ENCODE measurements at regions not wholly inside any gene's neighbourhood (a gene's known extent, or its start where the extent isn't known, plus 50 kb on each side); places are given as distances from the start of the nearest gene placed in this dataset.

- FAIRE-seq: no peak
- no peak for DNase-seq (ENCODE audit: insufficient read length, low spot score)
- no peak for TF ChIP-seq SPI1 (IDR thresholded peaks at IDR 0.05; ENCODE audit: low read depth, low read length)
- TF ChIP-seq TAF1 (IDR thresholded peaks at IDR 0.05; ENCODE audit: low read depth, low read length): no peak
- TF ChIP-seq POLR2AphosphoS5 (IDR thresholded peaks at IDR 0.05; ENCODE audit: low read depth, low read length): no peak
- no peak for TF ChIP-seq POU2F2 (IDR thresholded peaks at IDR 0.05; ENCODE audit: low read depth, low read length)
- TF ChIP-seq POLR2A (IDR thresholded peaks at IDR 0.05; ENCODE audit: low read depth, low read length): no peak
- no peak for TF ChIP-seq PAX5 (IDR thresholded peaks at IDR 0.05; ENCODE audit: insufficient read depth, low read length, severe bottlenecking)
Measured at GRCh38 chr17:77883213-77883650, 75.3 kb upstream of the TNRC6C start.

GRCh38 chr17:77884019-77884418 lies 74.5 kb upstream of the TNRC6C start:
- TF ChIP-seq TAF1 (IDR thresholded peaks at IDR 0.05; ENCODE audit: low read depth, low read length) (no peak), POLR2A (IDR thresholded peaks at IDR 0.05; ENCODE audit: low read depth, low read length) (no peak), SPI1 (IDR thresholded peaks at IDR 0.05; ENCODE audit: low read depth, low read length) (no peak), PAX5 (IDR thresholded peaks at IDR 0.05; ENCODE audit: insufficient read depth, low read length, severe bottlenecking) (no peak), POU2F2 (IDR thresholded peaks at IDR 0.05; ENCODE audit: low read depth, low read length) (no peak), POLR2AphosphoS5 (IDR thresholded peaks at IDR 0.05; ENCODE audit: low read depth, low read length) (no peak)
- DNase-seq (ENCODE audit: insufficient read length, low spot score): no peak
- no peak for FAIRE-seq

GRCh38 chr17:77884967-77885641 lies 73.4 kb upstream of the TNRC6C start:
- DNase-seq (ENCODE audit: insufficient read length, low spot score): no peak
- no peak for FAIRE-seq
- TF ChIP-seq POU2F2 (IDR thresholded peaks at IDR 0.05; ENCODE audit: low read depth, low read length) (no peak), POLR2A (IDR thresholded peaks at IDR 0.05; ENCODE audit: low read depth, low read length) (no peak), PAX5 (IDR thresholded peaks at IDR 0.05; ENCODE audit: insufficient read depth, low read length, severe bottlenecking) (no peak), POLR2AphosphoS5 (IDR thresholded peaks at IDR 0.05; ENCODE audit: low read depth, low read length) (no peak), SPI1 (IDR thresholded peaks at IDR 0.05; ENCODE audit: low read depth, low read length) (no peak), TAF1 (IDR thresholded peaks at IDR 0.05; ENCODE audit: low read depth, low read length) (no peak)

GRCh38 chr17:77885678-77886386 lies 72.7 kb upstream of the TNRC6C start:
- DNase-seq (ENCODE audit: insufficient read length, low spot score): no peak
- TF ChIP-seq POLR2AphosphoS5 (IDR thresholded peaks at IDR 0.05; ENCODE audit: low read depth, low read length) (no peak), PAX5 (IDR thresholded peaks at IDR 0.05; ENCODE audit: insufficient read depth, low read length, severe bottlenecking) (no peak), POLR2A (IDR thresholded peaks at IDR 0.05; ENCODE audit: low read depth, low read length) (no peak), SPI1 (IDR thresholded peaks at IDR 0.05; ENCODE audit: low read depth, low read length) (no peak), TAF1 (IDR thresholded peaks at IDR 0.05; ENCODE audit: low read depth, low read length) (no peak)
- no peak for FAIRE-seq

GRCh38 chr17:77886387-77886728 lies 72.1 kb upstream of the TNRC6C start:
- DNase-seq (ENCODE audit: insufficient read length, low spot score): no peak

GRCh38 chr17:77887110-77887463 lies 71.4 kb upstream of the TNRC6C start:
- FAIRE-seq: peak; percentile 20
- DNase-seq (ENCODE audit: insufficient read length, low spot score): no peak
- TF ChIP-seq POLR2A (IDR thresholded peaks at IDR 0.05; ENCODE audit: low read depth, low read length) (no peak), TAF1 (IDR thresholded peaks at IDR 0.05; ENCODE audit: low read depth, low read length) (no peak), PAX5 (IDR thresholded peaks at IDR 0.05; ENCODE audit: insufficient read depth, low read length, severe bottlenecking) (no peak), SPI1 (IDR thresholded peaks at IDR 0.05; ENCODE audit: low read depth, low read length) (no peak), POLR2AphosphoS5 (IDR thresholded peaks at IDR 0.05; ENCODE audit: low read depth, low read length) (no peak), POU2F2 (IDR thresholded peaks at IDR 0.05; ENCODE audit: low read depth, low read length) (no peak)

More at GRCh38 chr17:77886387-77886728, 72.1 kb upstream of the TNRC6C start:
- no peak for FAIRE-seq
- TF ChIP-seq PAX5 (IDR thresholded peaks at IDR 0.05; ENCODE audit: insufficient read depth, low read length, severe bottlenecking) (no peak), POLR2AphosphoS5 (IDR thresholded peaks at IDR 0.05; ENCODE audit: low read depth, low read length) (no peak), SPI1 (IDR thresholded peaks at IDR 0.05; ENCODE audit: low read depth, low read length) (no peak), POU2F2 (IDR thresholded peaks at IDR 0.05; ENCODE audit: low read depth, low read length) (no peak)

- FAIRE-seq: peak; percentile 73
- peak; percentile 48 for DNase-seq (ENCODE audit: insufficient read length, low spot score)
- TF ChIP-seq POLR2AphosphoS5 (IDR thresholded peaks at IDR 0.05; ENCODE audit: low read depth, low read length) (no peak), TAF1 (IDR thresholded peaks at IDR 0.05; ENCODE audit: low read depth, low read length) (no peak)
Measured at GRCh38 chr17:77887464-77888241, 70.8 kb upstream of the TNRC6C start.

- FAIRE-seq (no peak), DNase-seq (ENCODE audit: insufficient read length, low spot score) (no peak)
- TF ChIP-seq POLR2AphosphoS5 (IDR thresholded peaks at IDR 0.05; ENCODE audit: low read depth, low read length) (no peak), POLR2A (IDR thresholded peaks at IDR 0.05; ENCODE audit: low read depth, low read length) (no peak), POU2F2 (IDR thresholded peaks at IDR 0.05; ENCODE audit: low read depth, low read length) (no peak), SPI1 (IDR thresholded peaks at IDR 0.05; ENCODE audit: low read depth, low read length) (no peak), PAX5 (IDR thresholded peaks at IDR 0.05; ENCODE audit: insufficient read depth, low read length, severe bottlenecking) (no peak), TAF1 (IDR thresholded peaks at IDR 0.05; ENCODE audit: low read depth, low read length) (no peak)
Measured at GRCh38 chr17:77888242-77889134, 70.0 kb upstream of the TNRC6C start.

GRCh38 chr17:77889135-77889505 lies 69.4 kb upstream of the TNRC6C start:
- FAIRE-seq (no peak), DNase-seq (ENCODE audit: insufficient read length, low spot score) (no peak)

More at GRCh38 chr17:77889135-77889505, 69.4 kb upstream of the TNRC6C start:
- TF ChIP-seq SPI1 (IDR thresholded peaks at IDR 0.05; ENCODE audit: low read depth, low read length) (no peak), POLR2A (IDR thresholded peaks at IDR 0.05; ENCODE audit: low read depth, low read length) (no peak), PAX5 (IDR thresholded peaks at IDR 0.05; ENCODE audit: insufficient read depth, low read length, severe bottlenecking) (no peak)
